Panc1 (cell line): ENCODE measurements at regions not wholly inside any gene's neighbourhood (a gene's known extent, or its start where the extent isn't known, plus 50 kb on each side); places are given as distances from the start of the nearest gene placed in this dataset.

Experiments
- ATAC-seq: fragments of 200-7000 bp; cut with Tn5 transposase; 2 replicates; pipeline ENCODE4 v1.9.1; 2020; ENCODE audit warnings: mild to moderate bottlenecking, moderate library complexity
- BruUV-seq: library from RNA; stranded (reverse); fragments of 400-500 nt; replicated peaks from 2 replicates; lab custom pipeline; 2021; lab: Mats Ljungman, UMichigan
- CTCF ChIA-PET: fragments of 300-600 bp; sonication (Branson Sonifier 250); formaldehyde crosslinking; loops from one replicate; lab custom pipeline; 2022; ENCODE audit warnings: antibody characterized with exemption; lab: Charles Lee
- POLR2A ChIA-PET: fragments of 300-600 bp; sonication (Branson Sonifier 250); formaldehyde crosslinking; loops from one replicate; lab custom pipeline; 2022; ENCODE audit warnings: antibody characterized with exemption; lab: Charles Lee
- DNase-seq: peaks from one replicate; pipeline ENCODE4 v3.0.0-alpha.2; 2010; ENCODE audit warnings: low read depth, low spot score
- H3K27ac ChIP-seq: 2 replicates; pipeline ENCODE4 v1.5.1; 2011; ENCODE audit warnings: mild to moderate bottlenecking, low read length, inconsistent platforms
- H3K27me3 ChIP-seq: fragments of 200-500 bp; sonication (Bioruptor generic); 2 replicates; pipeline ENCODE4 v1.6.0; 2014; ENCODE audit warnings: low read length, inconsistent platforms; ENCODE audit not compliant: control insufficient read depth, insufficient read depth
- H3K36me3 ChIP-seq: fragments of 200-500 bp; sonication (Bioruptor generic); 2 replicates; pipeline ENCODE4 v1.5.1; 2014; ENCODE audit warnings: inconsistent platforms, mild to moderate bottlenecking, low read length, moderate library complexity; ENCODE audit not compliant: control insufficient read depth, insufficient read depth
- H3K4me1 ChIP-seq: 2 replicates; pipeline ENCODE4 v1.5.1; 2011; ENCODE audit warnings: inconsistent platforms, mild to moderate bottlenecking, low read length, moderate library complexity; ENCODE audit not compliant: control insufficient read depth, insufficient read depth
- H3K4me3 ChIP-seq, 2 experiments: 2 replicates each; pipeline ENCODE4 v1.5.1; 2011 to 2012; ENCODE audit warnings: low read depth in 2 of 2, low read length in 2 of 2, mild to moderate bottlenecking in 2 of 2, inconsistent platforms in 1 of 2, moderate library complexity in 1 of 2
- H3K9me3 ChIP-seq: fragments of 200-500 bp; sonication (Bioruptor generic); 2 replicates; pipeline ENCODE4 v1.5.1; 2014; ENCODE audit warnings: low read depth, mild to moderate bottlenecking, inconsistent platforms, low read length, moderate library complexity; ENCODE audit not compliant: control insufficient read depth, insufficient read depth
- CTCF ChIP-seq: fragments of 450-650 bp; IDR thresholded peaks from 2 replicates; pipeline ENCODE4 v1.5.1; 2017; ENCODE audit warnings: mild to moderate bottlenecking
- POLR2AphosphoS5 ChIP-seq: IDR thresholded peaks from 2 replicates; pipeline ENCODE4 v1.6.1; 2012; ENCODE audit warnings: mild to moderate bottlenecking, low read depth, low read length, moderate library complexity
- REST ChIP-seq, 2 experiments: IDR thresholded peaks; 2 replicates each; pipeline ENCODE4 v1.6.1; 2011 to 2012; ENCODE audit warnings: low read depth in 2 of 2, control low read depth in 1 of 2, low read length in 1 of 2, mild to moderate bottlenecking in 1 of 2, moderate library complexity in 1 of 2; ENCODE audit not compliant: insufficient read depth in 1 of 2
- SIN3A ChIP-seq: IDR thresholded peaks from 2 replicates; pipeline ENCODE4 v1.6.1; 2012; ENCODE audit warnings: low read depth, mild to moderate bottlenecking, low read length, moderate library complexity, borderline replicate concordance; ENCODE audit not compliant: insufficient read depth
- TCF7L2 ChIP-seq: IDR thresholded peaks from 2 replicates; pipeline ENCODE4 v1.6.1; 2011; ENCODE audit warnings: mild to moderate bottlenecking, low read depth, low read length, inconsistent platforms
- in situ Hi-C: cut with HindIII; loops from 2 replicates; pipeline ENCODE4 v1.10.0; 2016; ENCODE audit warnings: low sequenced_read_pairs, low pct_unique_long_range_greater_than_20kb
- intact Hi-C: fragments of 100-400 bp; cut with micrococcal nuclease; formaldehyde crosslinking; loops from one replicate; pipeline ENCODE4 v1.10.0; 2022; ENCODE audit not compliant: unreplicated experiment

- peaks cover 6% of the 10 kb centered on the region; the same call in 1 of the 2 replicates for H3K27me3 ChIP-seq
- no peaks in the 10 kb centered on the region for H3K9me3 ChIP-seq
- intact Hi-C loops (no loop called here), in situ Hi-C loops (no loop called here)
- H3K27ac ChIP-seq: no peak overlapping the region
- H3K4me1 ChIP-seq: no peaks in the 10 kb centered on the region
- no peak overlapping the region for H3K4me3 ChIP-seq
- no peaks in the 10 kb centered on the region for H3K36me3 ChIP-seq
- ChIA-PET POLR2A (no interaction called here), CTCF (no interaction called here)
- no peak for ATAC-seq
- DNase-seq: no peak
- TF ChIP-seq CTCF: no peak
- no peak for TF ChIP-seq SIN3A
- no peak for TF ChIP-seq POLR2AphosphoS5
- TF ChIP-seq REST (IDR thresholded peaks at IDR 0.05; ENCODE audit: insufficient read depth in 1 of 2, low read depth in 2 of 2, low read length in 1 of 2): no peak
- TF ChIP-seq TCF7L2: no peak
- no TSS peak for BruUV-seq
Measured at GRCh38 chr6:167394339-167394738, 69.5 kb downstream of the TTLL2 start.

DNA sequence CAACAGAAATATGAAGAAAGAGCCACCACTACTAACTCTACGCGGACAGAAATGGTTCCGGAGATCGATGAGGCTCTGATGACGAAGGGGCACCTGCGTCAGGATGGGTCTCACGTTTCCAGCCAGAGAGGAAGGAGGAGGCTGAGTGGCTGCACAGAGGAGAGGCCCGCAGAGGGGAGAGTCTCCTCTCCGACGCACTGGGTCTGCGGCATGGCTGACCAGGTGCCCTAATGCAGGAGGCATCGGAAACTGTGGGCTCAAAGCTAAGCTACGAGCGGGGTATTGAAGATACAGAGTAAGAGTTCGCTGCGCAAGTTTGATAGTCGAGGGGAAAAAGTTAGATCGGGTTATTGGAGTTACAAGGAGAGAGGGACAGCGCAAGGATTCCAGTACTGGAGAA is 69.9 kb downstream of the TTLL2 start:
- no TSS peak for BruUV-seq
- in situ Hi-C loops: no loop called here
- TF ChIP-seq CTCF (no peak), POLR2AphosphoS5 (no peak), SIN3A (no peak), TCF7L2 (no peak), REST (IDR thresholded peaks at IDR 0.05; ENCODE audit: insufficient read depth in 1 of 2, low read depth in 2 of 2, low read length in 1 of 2) (no peak)
- Histone ChIP-seq H3K36me3 (no peaks in the 10 kb centered on the region), H3K27ac (no peak overlapping the region), H3K9me3 (no peaks in the 10 kb centered on the region), H3K27me3 (peaks cover 8% of the 10 kb centered on the region; the same call in 1 of the 2 replicates), H3K4me1 (no peaks in the 10 kb centered on the region), H3K4me3 (no peak overlapping the region)
- CTCF ChIA-PET: no interaction called here
- POLR2A ChIA-PET: no interaction called here
- ATAC-seq: no peak
- no peak for DNase-seq
- intact Hi-C loops: no loop called here
